NCI-H345 (cell line): ENCODE measurements at regions not wholly inside any gene's neighbourhood (a gene's known extent, or its start where the extent isn't known, plus 50 kb on each side); places are given as distances from the start of the nearest gene placed in this dataset.
"Not testable (repeated sequence)": the region's sequence is repeated elsewhere in the genome, so short reads cannot be mapped to it uniquely, and the experiment has no call there.

ENCODE experiments used
- DNase-seq: peaks from one replicate; lab custom pipeline; 2025; lab: John Stamatoyannopoulos, UW

GRCh38 chr3:147237991-147238390 lies 168.4 kb downstream of the ZIC4 start:
- DNase-seq, result no peak

GRCh38 chr3:147231980-147232379 lies 174.4 kb downstream of the ZIC4 start:
- DNase-seq, result not testable (repeated sequence)

GRCh38 chr3:147231111-147231510 lies 175.2 kb downstream of the ZIC4 start:
- no peak for DNase-seq

- DNase-seq, result no peak
These were observed 184.1 kb downstream of the ZIC4 start for GRCh38 chr3:147222291-147222690.

- DNase-seq, result no peak
These were observed 187.4 kb downstream of the ZIC4 start for GRCh38 chr3:147218965-147219364.

GRCh38 chr3:147216143-147216673 lies 190.1 kb downstream of the ZIC4 start:
- DNase-seq, result no peak

- no peak for DNase-seq
These were observed 190.7 kb downstream of the ZIC4 start for GRCh38 chr3:147215660-147216059.

GRCh38 chr3:147213633-147214032 lies 192.7 kb downstream of the ZIC4 start:
- DNase-seq, result no peak

GRCh38 chr3:147210676-147211075 lies 195.7 kb downstream of the ZIC4 start:
- DNase-seq, result no peak

GRCh38 chr3:147201086-147201485 lies 205.3 kb downstream of the ZIC4 start:
- no peak for DNase-seq

- DNase-seq, result no peak
These were observed 205.8 kb downstream of the ZIC4 start for GRCh38 chr3:147200545-147200944.

- DNase-seq, result no peak
These were observed 208.6 kb downstream of the ZIC4 start for GRCh38 chr3:147197739-147198138.

- no peak for DNase-seq
These were observed 210.5 kb downstream of the ZIC4 start for GRCh38 chr3:147195887-147196286.

GRCh38 chr3:147191795-147192385 lies 214.5 kb downstream of the ZIC4 start:
- peak; percentile 21 for DNase-seq

- DNase-seq, result no peak
These were observed 217.3 kb downstream of the ZIC4 start for GRCh38 chr3:147189016-147189415.

- DNase-seq, result no peak
These were observed 218.7 kb downstream of the ZIC4 start for GRCh38 chr3:147187687-147188086.

- DNase-seq, result no peak
These were observed 220.6 kb downstream of the ZIC4 start for GRCh38 chr3:147185781-147186180.

- DNase-seq, result no peak
These were observed 221.5 kb downstream of the ZIC4 start for GRCh38 chr3:147184794-147185193.

GRCh38 chr3:147173257-147173656 lies 233.1 kb downstream of the ZIC4 start:
- no peak for DNase-seq

GRCh38 chr3:147162743-147163142 lies 243.6 kb downstream of the ZIC4 start:
- no peak for DNase-seq

GRCh38 chr3:147161833-147162232 lies 244.5 kb downstream of the ZIC4 start:
- DNase-seq, result no peak

- DNase-seq, result no peak
These were observed 245.4 kb downstream of the ZIC4 start for GRCh38 chr3:147160984-147161383.

GRCh38 chr3:147159141-147159540 lies 247.2 kb downstream of the ZIC4 start:
- peak; percentile 50 for DNase-seq

- no peak for DNase-seq
These were observed 248.7 kb downstream of the ZIC4 start for GRCh38 chr3:147157631-147158030.
